ENCODE measurements at regions not wholly inside any gene's neighbourhood (a gene's known extent, or its start where the extent isn't known, plus 50 kb on each side); places are given as distances from the start of the nearest gene placed in this dataset.

- Histone ChIP-seq H3K4me3 (no peak overlapping the region), H3K9ac (ENCODE audit: insufficient read length) (no peak overlapping the region), H3K27ac (no peak overlapping the region), H3K9me3 (ENCODE audit: low read depth, low read length) (no peaks in the 10 kb centered on the region), H3K36me3 (ENCODE audit: insufficient read depth, low read length) (no peaks in the 10 kb centered on the region)
- no peak for DNase-seq (ENCODE audit: low read depth, low spot score)
- no peak for TF ChIP-seq FOXP2 (optimal IDR thresholded peaks at IDR 0.05; ENCODE audit: control extremely low read depth, extremely low read length, insufficient read depth)
- TF ChIP-seq POLR2AphosphoS5 (IDR thresholded peaks at IDR 0.05; ENCODE audit: borderline replicate concordance, low read depth, low read length) = no peak
Observed at GRCh38 chr4:130090427-130090826, 994.5 kb downstream of the C4orf33 start.

GRCh38 chr4:130092187-130093015 lies 996.4 kb downstream of the C4orf33 start:
- no peak for TF ChIP-seq FOXP2 (optimal IDR thresholded peaks at IDR 0.05; ENCODE audit: control extremely low read depth, extremely low read length, insufficient read depth)
- TF ChIP-seq POLR2AphosphoS5 (IDR thresholded peaks at IDR 0.05; ENCODE audit: borderline replicate concordance, low read depth, low read length) = no peak
- TF ChIP-seq EZH2 (IDR thresholded peaks at IDR 0.05) = no peak
- no peaks in the 10 kb centered on the region for H3K9me3 ChIP-seq (ENCODE audit: low read depth, low read length)
- no peak for DNase-seq (ENCODE audit: low read depth, low spot score)
- H3K9ac ChIP-seq (ENCODE audit: insufficient read length) = no peak overlapping the region
- no peak overlapping the region for H3K27ac ChIP-seq
- no peaks in the 10 kb centered on the region for H3K36me3 ChIP-seq (ENCODE audit: insufficient read depth, low read length)
- H3K4me3 ChIP-seq = no peak overlapping the region

- TF ChIP-seq FOXP2 (optimal IDR thresholded peaks at IDR 0.05; ENCODE audit: control extremely low read depth, extremely low read length, insufficient read depth) = no peak
- TF ChIP-seq EZH2 (IDR thresholded peaks at IDR 0.05) = no peak
- TF ChIP-seq POLR2AphosphoS5 (IDR thresholded peaks at IDR 0.05; ENCODE audit: borderline replicate concordance, low read depth, low read length) = no peak
- Histone ChIP-seq H3K9me3 (ENCODE audit: low read depth, low read length) (no peaks in the 10 kb centered on the region), H3K9ac (ENCODE audit: insufficient read length) (no peak overlapping the region), H3K27ac (no peak overlapping the region), H3K4me3 (no peak overlapping the region), H3K36me3 (ENCODE audit: insufficient read depth, low read length) (no peaks in the 10 kb centered on the region)
- DNase-seq (ENCODE audit: low read depth, low spot score) = no peak
Observed at GRCh38 chr4:130099105-130099504, 1003.2 kb downstream of the C4orf33 start.

GRCh38 chr4:130110189-130110588 lies 1014.2 kb downstream of the C4orf33 start:
- no peak overlapping the region for H3K4me3 ChIP-seq
- no peak for TF ChIP-seq FOXP2 (optimal IDR thresholded peaks at IDR 0.05; ENCODE audit: control extremely low read depth, extremely low read length, insufficient read depth)
- TF ChIP-seq POLR2AphosphoS5 (IDR thresholded peaks at IDR 0.05; ENCODE audit: borderline replicate concordance, low read depth, low read length) = no peak
- TF ChIP-seq EZH2 (IDR thresholded peaks at IDR 0.05) = no peak
- DNase-seq (ENCODE audit: low read depth, low spot score) = no peak
- H3K27ac ChIP-seq = no peak overlapping the region
- H3K9ac ChIP-seq (ENCODE audit: insufficient read length) = no peak overlapping the region
- H3K9me3 ChIP-seq (ENCODE audit: low read depth, low read length) = no peaks in the 10 kb centered on the region
- H3K36me3 ChIP-seq (ENCODE audit: insufficient read depth, low read length) = no peaks in the 10 kb centered on the region

- DNase-seq (ENCODE audit: low read depth, low spot score) = no peak
- H3K27ac ChIP-seq = no peak overlapping the region
- no peaks in the 10 kb centered on the region for H3K9me3 ChIP-seq (ENCODE audit: low read depth, low read length)
- H3K9ac ChIP-seq (ENCODE audit: insufficient read length) = no peak overlapping the region
- no peaks in the 10 kb centered on the region for H3K36me3 ChIP-seq (ENCODE audit: insufficient read depth, low read length)
- no peak overlapping the region for H3K4me3 ChIP-seq
- TF ChIP-seq EZH2 (IDR thresholded peaks at IDR 0.05) (no peak), FOXP2 (optimal IDR thresholded peaks at IDR 0.05; ENCODE audit: control extremely low read depth, extremely low read length, insufficient read depth) (no peak), POLR2AphosphoS5 (IDR thresholded peaks at IDR 0.05; ENCODE audit: borderline replicate concordance, low read depth, low read length) (no peak)
Observed at GRCh38 chr4:130110770-130111169, 1014.8 kb downstream of the C4orf33 start.

GRCh38 chr4:130124066-130124465 lies 1028.1 kb downstream of the C4orf33 start:
- Histone ChIP-seq H3K9me3 (ENCODE audit: low read depth, low read length) (no peaks in the 10 kb centered on the region), H3K27ac (no peak overlapping the region), H3K9ac (ENCODE audit: insufficient read length) (no peak overlapping the region), H3K36me3 (ENCODE audit: insufficient read depth, low read length) (no peaks in the 10 kb centered on the region), H3K4me3 (no peak overlapping the region)
- no peak for DNase-seq (ENCODE audit: low read depth, low spot score)
- TF ChIP-seq EZH2 (IDR thresholded peaks at IDR 0.05) = no peak
- no peak for TF ChIP-seq POLR2AphosphoS5 (IDR thresholded peaks at IDR 0.05; ENCODE audit: borderline replicate concordance, low read depth, low read length)
- TF ChIP-seq FOXP2 (optimal IDR thresholded peaks at IDR 0.05; ENCODE audit: control extremely low read depth, extremely low read length, insufficient read depth) = no peak

- Histone ChIP-seq H3K4me3 (no peak overlapping the region), H3K27ac (no peak overlapping the region), H3K9me3 (ENCODE audit: low read depth, low read length) (no peaks in the 10 kb centered on the region), H3K36me3 (ENCODE audit: insufficient read depth, low read length) (no peaks in the 10 kb centered on the region), H3K9ac (ENCODE audit: insufficient read length) (no peak overlapping the region)
- no peak for DNase-seq (ENCODE audit: low read depth, low spot score)
- no peak for TF ChIP-seq EZH2 (IDR thresholded peaks at IDR 0.05)
- TF ChIP-seq POLR2AphosphoS5 (IDR thresholded peaks at IDR 0.05; ENCODE audit: borderline replicate concordance, low read depth, low read length) = no peak
- no peak for TF ChIP-seq FOXP2 (optimal IDR thresholded peaks at IDR 0.05; ENCODE audit: control extremely low read depth, extremely low read length, insufficient read depth)
Observed at GRCh38 chr4:130125467-130125866, 1029.5 kb downstream of the C4orf33 start.

DNA sequence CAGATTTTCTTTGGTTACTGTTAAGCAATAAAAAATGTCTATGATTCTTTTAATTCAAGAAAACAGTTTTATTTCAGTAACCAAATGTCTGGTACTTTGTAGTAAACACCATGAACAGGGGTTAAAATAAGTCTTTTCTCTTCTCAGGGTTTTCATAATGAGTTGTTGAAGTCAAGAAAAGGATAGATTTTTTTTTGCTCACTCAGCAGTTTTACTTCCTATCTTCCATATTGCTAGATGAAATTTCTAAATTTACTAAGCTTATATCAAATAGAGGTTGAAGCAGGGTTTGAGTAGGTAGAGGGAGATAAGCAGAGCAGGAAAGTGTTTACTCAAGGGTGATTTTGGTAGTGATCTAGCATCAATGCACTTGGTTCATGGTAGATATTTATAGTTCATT lies 1031.3 kb downstream of the C4orf33 start:
- DNase-seq (ENCODE audit: low read depth, low spot score) = no peak
- Histone ChIP-seq H3K36me3 (ENCODE audit: insufficient read depth, low read length) (no peaks in the 10 kb centered on the region), H3K27ac (no peak overlapping the region), H3K4me3 (no peak overlapping the region), H3K9ac (ENCODE audit: insufficient read length) (no peak overlapping the region), H3K9me3 (ENCODE audit: low read depth, low read length) (no peaks in the 10 kb centered on the region)
- TF ChIP-seq FOXP2 (optimal IDR thresholded peaks at IDR 0.05; ENCODE audit: control extremely low read depth, extremely low read length, insufficient read depth) (no peak), EZH2 (IDR thresholded peaks at IDR 0.05) (no peak), POLR2AphosphoS5 (IDR thresholded peaks at IDR 0.05; ENCODE audit: borderline replicate concordance, low read depth, low read length) (no peak)

All from SK-N-MC (cell line).